ENCODE measurements at regions not wholly inside any gene's neighbourhood (a gene's known extent, or its start where the extent isn't known, plus 50 kb on each side); places are given as distances from the start of the nearest gene placed in this dataset.

DNA sequence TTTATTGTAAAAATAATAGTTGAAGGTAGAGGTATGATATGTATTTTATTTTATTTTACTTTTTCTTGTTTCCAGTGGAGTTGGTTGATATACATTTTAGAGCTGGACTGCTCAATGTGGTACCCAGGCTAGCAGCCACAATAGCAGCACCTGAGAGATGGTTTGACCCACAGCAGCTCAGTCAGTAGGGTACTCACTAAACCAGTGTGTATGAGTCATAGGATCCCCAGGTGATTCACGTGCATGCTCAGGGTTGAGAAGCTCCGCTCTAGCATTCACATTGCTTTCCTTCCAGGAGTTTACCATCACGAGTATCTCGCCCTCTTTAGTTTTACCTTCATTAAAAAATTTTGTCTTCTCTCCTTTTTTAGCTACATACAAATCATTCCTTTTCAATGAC is 96.0 kb upstream of the PAXBP1 start:
- no peaks in the 10 kb centered on the region for H3K9me3 ChIP-seq (ENCODE audit: control insufficient read depth in 1 of 2, insufficient read depth in 1 of 2, low read length in 2 of 2)
- ATAC-seq (ENCODE audit: poor library complexity) (no peak), DNase-seq (no peak)
- H3K4me1 ChIP-seq (ENCODE audit: insufficient read depth, low read length): no peaks in the 10 kb centered on the region
- peaks cover 17% of the 10 kb centered on the region for H3K27me3 Mint-ChIP-seq
- no peak overlapping the region for H3K4me3 Mint-ChIP-seq
- ChIA-PET POLR2A (no interaction called here), CTCF (no interaction called here)
- H3K27ac ChIP-seq (ENCODE audit: low read depth in 1 of 2, low read length in 2 of 2): no peak overlapping the region
- H3K27ac Mint-ChIP-seq: no peak overlapping the region
- no peaks in the 10 kb centered on the region for H3K4me1 Mint-ChIP-seq (ENCODE audit: low read depth)
- H3K27me3 ChIP-seq (ENCODE audit: control insufficient read depth in 1 of 2, insufficient read depth in 2 of 2, low read length in 2 of 2): no peaks in the 10 kb centered on the region
- TF ChIP-seq, protein P1, sequence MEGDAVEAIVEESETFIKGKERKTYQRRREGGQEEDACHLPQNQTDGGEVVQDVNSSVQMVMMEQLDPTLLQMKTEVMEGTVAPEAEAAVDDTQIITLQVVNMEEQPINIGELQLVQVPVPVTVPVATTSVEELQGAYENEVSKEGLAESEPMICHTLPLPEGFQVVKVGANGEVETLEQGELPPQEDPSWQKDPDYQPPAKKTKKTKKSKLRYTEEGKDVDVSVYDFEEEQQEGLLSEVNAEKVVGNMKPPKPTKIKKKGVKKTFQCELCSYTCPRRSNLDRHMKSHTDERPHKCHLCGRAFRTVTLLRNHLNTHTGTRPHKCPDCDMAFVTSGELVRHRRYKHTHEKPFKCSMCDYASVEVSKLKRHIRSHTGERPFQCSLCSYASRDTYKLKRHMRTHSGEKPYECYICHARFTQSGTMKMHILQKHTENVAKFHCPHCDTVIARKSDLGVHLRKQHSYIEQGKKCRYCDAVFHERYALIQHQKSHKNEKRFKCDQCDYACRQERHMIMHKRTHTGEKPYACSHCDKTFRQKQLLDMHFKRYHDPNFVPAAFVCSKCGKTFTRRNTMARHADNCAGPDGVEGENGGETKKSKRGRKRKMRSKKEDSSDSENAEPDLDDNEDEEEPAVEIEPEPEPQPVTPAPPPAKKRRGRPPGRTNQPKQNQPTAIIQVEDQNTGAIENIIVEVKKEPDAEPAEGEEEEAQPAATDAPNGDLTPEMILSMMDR (IDR thresholded peaks at IDR 0.05): no peak
- no peaks in the 10 kb centered on the region for H3K9me3 Mint-ChIP-seq
- H3K36me3 Mint-ChIP-seq (ENCODE audit: low read depth): no peaks in the 10 kb centered on the region
- H3K4me3 ChIP-seq (ENCODE audit: low read length): no peak overlapping the region
- intact Hi-C loops (cut with DNase I, micrococcal nuclease): no loop called here
- no peaks in the 10 kb centered on the region for H3K36me3 ChIP-seq (ENCODE audit: insufficient read depth, low read length)

DNA sequence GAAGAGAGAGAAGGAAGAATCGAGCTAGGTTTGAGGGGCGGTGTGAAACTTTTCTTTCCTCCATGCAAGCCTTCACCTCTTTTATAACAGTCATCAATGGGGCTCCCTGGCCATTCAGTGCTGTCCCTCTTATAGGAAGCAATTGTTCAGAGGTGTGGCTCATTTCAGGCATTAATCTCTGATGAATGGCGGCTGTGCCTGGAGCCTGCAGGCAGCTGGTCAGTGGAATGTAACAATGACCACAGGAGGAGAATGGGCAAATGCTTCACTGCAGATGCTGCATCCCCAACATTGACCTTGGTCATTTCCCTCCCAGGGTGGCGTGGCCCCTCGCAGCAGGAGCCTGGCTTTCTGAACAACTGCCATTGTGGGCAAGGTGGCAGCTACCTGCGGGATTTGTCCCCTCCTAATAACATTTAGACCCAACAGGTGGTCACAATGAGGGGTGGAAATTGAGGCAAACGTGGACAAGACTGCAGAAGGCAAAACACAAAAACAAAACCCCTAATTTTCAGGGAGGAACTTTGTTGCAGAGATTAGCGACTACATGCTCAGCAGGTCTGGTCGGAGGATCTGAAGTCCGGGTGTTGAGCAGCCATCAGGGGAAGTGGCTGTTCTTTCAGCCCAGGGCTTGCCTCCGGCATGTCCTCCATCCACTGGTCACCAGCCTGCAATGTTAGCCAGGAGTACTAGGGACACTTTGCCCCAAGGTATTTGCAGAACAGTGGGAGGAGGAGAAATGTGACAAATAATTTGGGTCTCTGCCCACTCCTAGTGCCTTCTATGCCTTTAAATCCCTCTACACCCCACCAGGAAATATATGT is 97.3 kb upstream of the PAXBP1 start:
- Histone ChIP-seq H3K27me3 (ENCODE audit: control insufficient read depth in 1 of 2, insufficient read depth in 2 of 2, low read length in 2 of 2) (no peaks in the 10 kb centered on the region), H3K36me3 (ENCODE audit: insufficient read depth, low read length) (no peaks in the 10 kb centered on the region), H3K9me3 (ENCODE audit: control insufficient read depth in 1 of 2, insufficient read depth in 1 of 2, low read length in 2 of 2) (no peaks in the 10 kb centered on the region), H3K27ac (ENCODE audit: low read depth in 1 of 2, low read length in 2 of 2) (no peak overlapping the region), H3K4me1 (ENCODE audit: insufficient read depth, low read length) (no peaks in the 10 kb centered on the region), H3K4me3 (ENCODE audit: low read length) (no peak overlapping the region)
- ATAC-seq (ENCODE audit: poor library complexity) (no peak), DNase-seq (no peak)
- H3K27ac Mint-ChIP-seq: no peak overlapping the region
- H3K4me1 Mint-ChIP-seq (ENCODE audit: low read depth): no peaks in the 10 kb centered on the region
- POLR2A ChIA-PET: no interaction called here
- CTCF ChIA-PET: no interaction called here
- peaks cover 17% of the 10 kb centered on the region for H3K27me3 Mint-ChIP-seq
- no peaks in the 10 kb centered on the region for H3K36me3 Mint-ChIP-seq (ENCODE audit: low read depth)
- TF ChIP-seq, protein P1 (IDR thresholded peaks at IDR 0.05): no peak
- no peak overlapping the region for H3K4me3 Mint-ChIP-seq
- H3K9me3 Mint-ChIP-seq: no peaks in the 10 kb centered on the region
- intact Hi-C loops (cut with DNase I, micrococcal nuclease): no loop called here

DNA sequence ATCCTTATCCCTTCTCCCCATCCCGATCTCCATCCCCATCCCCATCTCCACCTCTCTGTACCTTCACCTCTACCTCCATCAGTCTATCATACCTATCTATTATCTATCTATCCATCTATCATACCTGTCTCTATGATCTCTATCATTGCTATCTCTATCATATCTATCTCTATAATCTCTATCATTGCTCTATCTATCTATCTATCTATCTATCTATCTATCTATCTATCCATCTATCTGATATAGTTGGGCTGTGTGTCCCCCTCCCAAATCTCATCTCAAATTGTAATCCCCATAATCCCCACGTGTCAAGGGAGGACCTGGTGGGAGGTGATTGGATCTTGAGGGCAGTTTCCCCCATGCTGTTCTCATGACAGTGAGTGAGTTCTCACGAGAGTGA is 97.9 kb upstream of the PAXBP1 start:
- no peak overlapping the region for H3K4me3 Mint-ChIP-seq
- TF ChIP-seq, protein P1 (IDR thresholded peaks at IDR 0.05): no peak

More for the DNA sequence above, 97.9 kb upstream of the PAXBP1 start:
- no peaks in the 10 kb centered on the region for H3K4me1 ChIP-seq (ENCODE audit: insufficient read depth, low read length)
- intact Hi-C loops (cut with DNase I, micrococcal nuclease): no loop called here
- ATAC-seq (ENCODE audit: poor library complexity) (no peak), DNase-seq (no peak)
- no peaks in the 10 kb centered on the region for H3K36me3 ChIP-seq (ENCODE audit: insufficient read depth, low read length)
- H3K27ac ChIP-seq (ENCODE audit: low read depth in 1 of 2, low read length in 2 of 2): no peak overlapping the region
- ChIA-PET CTCF (no interaction called here), POLR2A (no interaction called here)
- Mint-ChIP-seq H3K27ac (no peak overlapping the region), H3K4me1 (ENCODE audit: low read depth) (no peaks in the 10 kb centered on the region), H3K9me3 (no peaks in the 10 kb centered on the region), H3K27me3 (peaks cover 17% of the 10 kb centered on the region), H3K36me3 (ENCODE audit: low read depth) (no peaks in the 10 kb centered on the region)
- no peaks in the 10 kb centered on the region for H3K27me3 ChIP-seq (ENCODE audit: control insufficient read depth in 1 of 2, insufficient read depth in 2 of 2, low read length in 2 of 2)
- no peaks in the 10 kb centered on the region for H3K9me3 ChIP-seq (ENCODE audit: control insufficient read depth in 1 of 2, insufficient read depth in 1 of 2, low read length in 2 of 2)
- no peak overlapping the region for H3K4me3 ChIP-seq (ENCODE audit: low read length)

Data from CD4-positive, alpha-beta T cell (primary cell).